Stomach (tissue), 8 donors: ENCODE measurements at regions not wholly inside any gene's neighbourhood (a gene's known extent, or its start where the extent isn't known, plus 50 kb on each side); places are given as distances from the start of the nearest gene placed in this dataset.

Source experiments
- DNase-seq, 2 donors: peaks; one replicate each; pipeline versions ENCODE4 v3.0.0 to v3.0.0-alpha.2; 2013 to 2019
- H3K27ac ChIP-seq, 5 donors: fragments of 200-600 bp in 4 of 5; sonication (generic) in 4 of 5; one replicate each; pipeline ENCODE4 v1.5.1; 2013 to 2019; ENCODE audit warnings: mild to moderate bottlenecking in 1 of 5, moderate library complexity in 1 of 5
- H3K27me3 ChIP-seq, 3 donors: fragments of 200-600 bp; sonication (generic); one replicate each; pipeline ENCODE4 v1.5.1; 2017 to 2019; ENCODE audit warnings: mixed run types in 1 of 3
- H3K36me3 ChIP-seq, 4 donors: fragments of 200-600 bp; sonication (generic); 1 replicate in 3 of 4; 2 replicates in 1 of 4; pipeline ENCODE4 v1.5.1; 2016 to 2019
- H3K4me1 ChIP-seq, 4 donors: fragments of 200-600 bp; sonication (generic); one replicate each; pipeline ENCODE4 v1.5.1; 2016 to 2019
- H3K4me3 ChIP-seq, 4 donors: fragments of 200-600 bp; sonication (generic) in 3 of 4; one replicate each; pipeline ENCODE4 v1.5.1; 2016 to 2019; ENCODE audit warnings: mild to moderate bottlenecking in 1 of 4
- H3K9me3 ChIP-seq, 4 donors: fragments of 200-600 bp; sonication (generic); one replicate each; pipeline ENCODE4 v1.5.1; 2016 to 2019
- EP300 ChIP-seq: sonication (generic); formaldehyde crosslinking; IDR thresholded peaks from one replicate; pipeline ENCODE4 v1.6.1; 2017; ENCODE audit warnings: antibody characterized with exemption
- POLR2A ChIP-seq, 4 donors: fragments of 450-650 bp; IDR thresholded peaks; one replicate each; pipeline ENCODE4 v1.6.1; 2016; ENCODE audit warnings: antibody characterized with exemption in 4 of 4, control low read depth in 2 of 4, mild to moderate bottlenecking in 1 of 4, moderate library complexity in 1 of 4
- POLR2AphosphoS5 ChIP-seq, 3 donors: sonication (generic); formaldehyde crosslinking; IDR thresholded peaks; one replicate each; pipeline ENCODE4 v1.6.1; 2016; ENCODE audit warnings: antibody characterized with exemption in 3 of 3
- WGBS, 5 donors: extraction: QIAGEN DNeasy Blood & Tissue Kit in 3 of 5; methylation state at CpG; one replicate each; pipeline versions ENCODE4 v1.1.5 to v1.1.7; 2013 to 2018; 5-methylcytosine and 5-hydroxymethylcytosine counted together
- intact Hi-C: fragments of 100-400 bp; cut with DNase I; formaldehyde crosslinking; loops from one replicate; pipeline ENCODE4 v1.15.1; 2023; ENCODE audit warnings: low total_unique reads
- TF ChIP-seq, protein P1 (sequence below), 7 experiments: fragments of 450-650 bp in 4 of 7; fragments of 200-600 bp in 3 of 7; sonication (generic) in 3 of 7; IDR thresholded peaks; one replicate each; pipeline ENCODE4 v1.5.1; 2016 to 2019; ENCODE audit warnings: antibody characterized with exemption in 7 of 7, control low read depth in 2 of 7, mild to moderate bottlenecking in 1 of 7
- donor health status: healthy with polysubstance abuse.
- donor health status: Bipolar disorder and iron deficiency.
- donor health status: healthy.

DNA sequence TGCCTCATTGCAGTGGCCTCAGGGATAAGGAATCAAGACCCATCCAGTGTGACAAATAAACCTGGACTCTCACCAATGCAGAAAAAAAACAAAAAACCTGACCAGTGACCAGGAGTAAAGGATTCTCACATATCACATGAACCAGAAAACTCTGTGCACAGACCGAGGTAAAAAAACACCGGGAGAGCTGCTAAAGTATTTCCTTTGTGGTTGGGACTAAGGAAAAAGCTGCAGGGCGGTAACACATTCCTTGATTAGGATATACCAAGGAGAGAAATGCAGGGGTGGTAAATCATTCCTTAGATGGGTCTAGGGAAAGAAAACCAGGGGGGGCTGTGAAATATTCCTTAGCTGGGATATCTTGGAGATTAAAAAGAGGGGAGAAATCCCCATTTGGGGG lies 64.8 kb upstream of the ZNF85 start:
- H3K36me3 ChIP-seq = no peaks in the 10 kb centered on the region
- no peak overlapping the region for H3K27ac ChIP-seq
- no peaks in the 10 kb centered on the region for H3K27me3 ChIP-seq
- H3K4me3 ChIP-seq = no peak overlapping the region
- no peaks in the 10 kb centered on the region for H3K4me1 ChIP-seq
- TF ChIP-seq POLR2AphosphoS5 (IDR thresholded peaks at IDR 0.05) = no peak
- H3K9me3 ChIP-seq = peaks cover 0 to 68% (median 51%) of the 10 kb centered on the region in 4 donors
- no peak for DNase-seq
- 86 to 94% (median 91%) methylated on average over 3 of the region's 3 CpGs for WGBS, 5 donors
- intact Hi-C loops = no loop called here

DNA sequence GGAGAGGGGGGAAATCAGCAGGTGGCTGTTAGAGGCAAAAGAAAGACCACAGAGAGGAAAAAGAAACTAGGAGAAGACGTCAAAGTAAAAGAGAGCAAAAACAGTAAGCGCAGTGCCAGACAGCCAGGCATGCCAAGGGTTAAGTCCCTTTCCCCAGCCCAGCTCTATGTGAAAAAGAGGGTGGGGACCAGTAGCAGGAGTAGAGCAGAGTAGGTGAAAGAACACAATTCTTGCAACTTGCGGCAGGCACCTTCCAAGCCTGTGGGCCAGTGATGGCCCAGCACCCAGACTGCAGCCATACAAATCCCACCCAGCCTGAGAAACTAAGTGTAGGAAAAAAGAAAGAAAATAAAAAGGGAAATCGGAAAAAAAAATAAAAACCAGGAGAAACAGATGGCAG lies 64.2 kb upstream of the ZNF85 start:
- TF ChIP-seq, protein P1, sequence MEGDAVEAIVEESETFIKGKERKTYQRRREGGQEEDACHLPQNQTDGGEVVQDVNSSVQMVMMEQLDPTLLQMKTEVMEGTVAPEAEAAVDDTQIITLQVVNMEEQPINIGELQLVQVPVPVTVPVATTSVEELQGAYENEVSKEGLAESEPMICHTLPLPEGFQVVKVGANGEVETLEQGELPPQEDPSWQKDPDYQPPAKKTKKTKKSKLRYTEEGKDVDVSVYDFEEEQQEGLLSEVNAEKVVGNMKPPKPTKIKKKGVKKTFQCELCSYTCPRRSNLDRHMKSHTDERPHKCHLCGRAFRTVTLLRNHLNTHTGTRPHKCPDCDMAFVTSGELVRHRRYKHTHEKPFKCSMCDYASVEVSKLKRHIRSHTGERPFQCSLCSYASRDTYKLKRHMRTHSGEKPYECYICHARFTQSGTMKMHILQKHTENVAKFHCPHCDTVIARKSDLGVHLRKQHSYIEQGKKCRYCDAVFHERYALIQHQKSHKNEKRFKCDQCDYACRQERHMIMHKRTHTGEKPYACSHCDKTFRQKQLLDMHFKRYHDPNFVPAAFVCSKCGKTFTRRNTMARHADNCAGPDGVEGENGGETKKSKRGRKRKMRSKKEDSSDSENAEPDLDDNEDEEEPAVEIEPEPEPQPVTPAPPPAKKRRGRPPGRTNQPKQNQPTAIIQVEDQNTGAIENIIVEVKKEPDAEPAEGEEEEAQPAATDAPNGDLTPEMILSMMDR (IDR thresholded peaks at IDR 0.05) = no peak
- TF ChIP-seq EP300 (no peak), POLR2A (IDR thresholded peaks at IDR 0.05) (no peak), POLR2AphosphoS5 (IDR thresholded peaks at IDR 0.05) (no peak)
- H3K36me3 ChIP-seq = no peaks in the 10 kb centered on the region
- WGBS, 5 donors = 76 to 89% (median 81%) methylated on average over 3 to 4 of the region's 4 CpGs
- no peaks in the 10 kb centered on the region for H3K27me3 ChIP-seq
- no peak overlapping the region for H3K27ac ChIP-seq
- H3K4me1 ChIP-seq = no peaks in the 10 kb centered on the region
- DNase-seq = no peak
- peaks cover 0 to 68% (median 50%) of the 10 kb centered on the region in 4 donors for H3K9me3 ChIP-seq
- H3K4me3 ChIP-seq = no peak overlapping the region
- intact Hi-C loops = no loop called here

DNA sequence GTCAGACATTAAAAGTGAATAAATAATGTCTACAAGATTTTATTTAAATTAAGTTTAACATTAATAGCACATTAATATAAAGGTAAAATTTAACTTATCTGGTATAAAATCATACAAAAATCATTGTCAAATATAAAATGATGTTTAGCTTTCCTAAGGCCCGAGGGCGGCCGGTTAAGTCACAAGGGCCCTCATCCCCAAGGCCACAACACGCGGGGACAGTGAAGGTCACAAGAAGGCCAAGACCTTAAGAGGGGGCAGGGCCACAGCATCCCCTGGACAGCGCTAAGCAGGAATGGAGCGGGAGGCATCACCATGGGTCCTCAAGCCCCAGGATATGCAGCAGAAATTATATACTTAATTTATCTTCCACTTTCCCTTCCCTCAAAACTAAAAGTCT lies 62.7 kb upstream of the ZNF85 start:
- intact Hi-C loops = no loop called here
- DNase-seq = no peak
- Histone ChIP-seq H3K36me3 (no peaks in the 10 kb centered on the region), H3K9me3 (peaks cover 0 to 68% (median 50%) of the 10 kb centered on the region in 4 donors), H3K4me3 (no peak overlapping the region), H3K4me1 (no peaks in the 10 kb centered on the region), H3K27ac (no peak overlapping the region), H3K27me3 (no peaks in the 10 kb centered on the region)
- TF ChIP-seq POLR2A (IDR thresholded peaks at IDR 0.05) = no peak
- TF ChIP-seq, protein P1 (IDR thresholded peaks at IDR 0.05) = no peak
- TF ChIP-seq EP300 = no peak
- TF ChIP-seq POLR2AphosphoS5 (IDR thresholded peaks at IDR 0.05) = no peak
- 94 to 97% (median 95%) methylated on average over 7 of the region's 7 CpGs for whole genome bisulfite sequencing, 5 donors

DNA sequence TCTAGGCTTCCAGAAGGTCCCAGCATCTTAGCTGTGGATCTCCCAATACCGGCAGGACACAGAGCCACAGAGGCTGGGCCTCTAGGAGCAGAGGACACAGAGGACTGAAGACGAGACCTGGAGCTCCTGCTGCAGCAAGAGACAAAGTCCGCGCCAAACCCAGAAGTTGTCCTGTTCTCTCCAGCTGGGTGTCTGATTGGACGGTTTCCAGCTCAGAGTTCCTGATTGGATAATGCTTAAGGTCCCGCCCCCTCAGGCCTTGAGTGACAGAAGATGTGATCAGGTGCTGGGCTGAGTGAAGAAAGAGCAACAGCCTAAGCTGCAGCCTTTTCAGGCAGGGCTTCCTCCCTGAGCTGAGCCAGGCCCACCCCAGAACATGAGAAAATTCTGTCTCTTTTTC lies 59.9 kb upstream of the ZNF85 start:
- 81 to 95% (median 90%) methylated on average over 6 of the region's 6 CpGs for WGBS, 5 donors
- peaks cover 0 to 68% (median 47%) of the 10 kb centered on the region in 4 donors for H3K9me3 ChIP-seq
- H3K4me3 ChIP-seq = no peak overlapping the region
- H3K27ac ChIP-seq = no peak overlapping the region
- no peaks in the 10 kb centered on the region for H3K4me1 ChIP-seq
- TF ChIP-seq POLR2A (IDR thresholded peaks at IDR 0.05) (no peak), POLR2AphosphoS5 (IDR thresholded peaks at IDR 0.05) (no peak), EP300 (no peak)
- TF ChIP-seq, protein P1 (IDR thresholded peaks at IDR 0.05) = no peak
- DNase-seq = no peak
- no peaks in the 10 kb centered on the region for H3K36me3 ChIP-seq
- intact Hi-C loops = no loop called here
- no peaks in the 10 kb centered on the region for H3K27me3 ChIP-seq
